ENCODE measurements at regions not wholly inside any gene's neighbourhood (a gene's known extent, or its start where the extent isn't known, plus 50 kb on each side); places are given as distances from the start of the nearest gene placed in this dataset.

DNA sequence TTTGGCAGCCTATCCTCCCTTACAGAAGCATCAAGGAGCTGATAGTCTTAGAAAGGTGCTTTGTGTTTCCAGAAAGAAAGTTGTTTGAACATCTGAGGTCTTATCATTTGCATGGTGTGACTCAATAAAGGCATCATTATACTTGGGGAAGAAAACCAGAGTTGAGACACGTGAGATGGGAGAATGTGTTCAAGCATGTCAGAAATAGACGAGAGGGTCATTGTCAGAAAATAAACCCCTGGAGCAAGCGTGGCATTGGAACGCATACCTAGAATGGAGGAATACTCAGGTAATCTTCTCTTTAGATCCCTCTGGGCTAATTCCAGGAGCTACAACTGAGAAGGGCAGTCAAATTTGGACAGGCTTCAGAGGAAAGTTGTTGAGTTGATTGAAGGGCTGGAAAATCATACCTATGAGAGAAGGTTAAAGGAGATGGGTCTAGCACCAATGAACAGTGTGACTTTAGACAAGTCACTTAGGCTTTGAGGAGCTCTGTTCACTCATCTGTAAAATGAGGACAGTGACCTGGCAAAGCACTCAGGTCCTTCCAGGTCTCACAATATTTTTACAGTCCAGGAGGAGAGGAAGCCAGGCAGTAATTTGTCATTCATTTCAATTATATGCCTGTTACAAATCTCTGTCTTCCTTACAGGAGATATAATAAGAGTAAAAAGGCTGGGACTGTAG, 101.3 kb upstream of the C1orf21 start:
- TF ChIP-seq Cebpa-rat (IDR thresholded peaks at IDR 0.05) = no peak
- no peak overlapping the region for H3K27ac ChIP-seq
- H3K4me2 ChIP-seq = no peak overlapping the region
- peaks cover 40 to 44% (median 43%) of the 10 kb centered on the region in 11 experiments for H3K9me3 ChIP-seq (replicated peaks in 1 of 11)
- H3K9ac ChIP-seq = no peak overlapping the region
- H4K20me1 ChIP-seq = no peaks in the 10 kb centered on the region
- no peaks in the 10 kb centered on the region for H3K4me1 ChIP-seq
- H3K36me3 ChIP-seq = peaks cover 0 to 6% (median 0%) of the 10 kb centered on the region in 11 experiments; a peak in 2 of 22 replicates
- H3K27me3 ChIP-seq = no peaks in the 10 kb centered on the region
- no peak overlapping the region for H3K4me3 ChIP-seq

DNA sequence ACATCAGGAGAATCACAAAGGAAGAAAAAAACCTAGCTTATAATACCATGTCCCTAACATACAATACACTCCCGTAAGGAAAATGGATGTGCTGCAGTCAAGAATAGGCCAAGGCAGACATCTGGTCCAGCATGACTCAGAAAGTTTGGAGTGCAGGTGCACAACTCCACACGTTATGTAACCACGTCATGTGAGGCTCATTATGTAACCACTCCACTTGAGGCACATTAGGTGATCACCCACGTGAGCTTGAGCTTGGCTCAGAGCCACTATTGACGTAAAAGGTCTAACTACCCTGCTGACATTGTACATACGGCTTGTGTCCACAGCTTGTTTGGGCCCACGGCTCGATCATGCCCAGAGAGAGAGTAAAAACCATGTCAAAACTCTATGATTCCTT, 99.8 kb upstream of the C1orf21 start:
- Histone ChIP-seq H3K4me3 (no peak overlapping the region), H3K4me1 (no peaks in the 10 kb centered on the region)
- no peak for TF ChIP-seq Cebpa-rat (IDR thresholded peaks at IDR 0.05)

DNA sequence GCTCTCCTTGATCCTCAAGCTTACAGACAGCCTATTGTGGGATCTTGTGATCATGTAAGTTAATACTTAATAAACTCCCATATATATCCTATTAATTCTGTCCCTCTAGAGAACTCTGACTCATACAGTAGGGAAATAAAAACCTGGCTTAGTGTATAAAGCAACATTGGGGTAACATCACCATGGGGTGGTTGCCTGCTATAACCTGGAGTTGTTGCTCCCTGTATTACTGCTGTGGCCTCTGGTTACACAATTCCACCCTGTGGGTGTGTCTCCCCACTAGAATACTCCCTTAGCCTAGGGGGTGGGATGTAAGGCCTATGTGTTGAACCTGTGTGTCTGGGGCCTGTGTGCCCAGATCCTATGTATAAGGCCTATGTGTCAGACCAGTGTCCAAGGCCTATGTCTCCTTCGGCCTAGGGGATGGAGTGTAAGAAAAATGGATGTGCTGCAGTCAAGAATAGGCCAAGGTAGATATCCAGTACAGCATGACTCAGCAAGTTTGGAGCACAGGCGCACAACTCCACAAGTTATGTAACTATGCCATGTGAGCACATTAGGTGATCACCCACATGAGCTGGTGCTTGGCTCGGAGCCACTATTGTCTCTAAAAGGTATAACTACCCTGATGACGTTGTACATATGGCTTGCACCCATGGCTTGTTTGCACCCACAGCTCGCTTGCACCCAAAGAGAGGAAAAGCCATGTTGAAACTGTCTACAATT, 96.8 kb upstream of the C1orf21 start:
- H3K27ac ChIP-seq = no peak overlapping the region
- no peak overlapping the region for H3K4me2 ChIP-seq
- peaks cover 62 to 75% (median 67%) of the 10 kb centered on the region in 11 experiments for H3K9me3 ChIP-seq (replicated peaks in 1 of 11)
- H3K4me1 ChIP-seq = no peaks in the 10 kb centered on the region
- H3K9ac ChIP-seq = no peak overlapping the region
- TF ChIP-seq Cebpa-rat (IDR thresholded peaks at IDR 0.05) = no peak
- no peaks in the 10 kb centered on the region for H4K20me1 ChIP-seq
- H3K27me3 ChIP-seq = no peaks in the 10 kb centered on the region
- peaks cover 0 to 6% (median 0%) of the 10 kb centered on the region in 11 experiments; a peak in 3 of 22 replicates for H3K36me3 ChIP-seq
- H3K4me3 ChIP-seq = no peak overlapping the region

More for the DNA sequence above, 99.8 kb upstream of the C1orf21 start:
- H3K4me2 ChIP-seq = no peak overlapping the region
- H3K27ac ChIP-seq = no peak overlapping the region
- H3K27me3 ChIP-seq = no peaks in the 10 kb centered on the region
- peaks cover 54 to 59% (median 57%) of the 10 kb centered on the region in 11 experiments for H3K9me3 ChIP-seq (replicated peaks in 1 of 11)
- H3K9ac ChIP-seq = no peak overlapping the region
- H3K36me3 ChIP-seq = peaks cover 0 to 6% (median 0%) of the 10 kb centered on the region in 11 experiments; a peak in 3 of 22 replicates
- H4K20me1 ChIP-seq = no peaks in the 10 kb centered on the region

DNA sequence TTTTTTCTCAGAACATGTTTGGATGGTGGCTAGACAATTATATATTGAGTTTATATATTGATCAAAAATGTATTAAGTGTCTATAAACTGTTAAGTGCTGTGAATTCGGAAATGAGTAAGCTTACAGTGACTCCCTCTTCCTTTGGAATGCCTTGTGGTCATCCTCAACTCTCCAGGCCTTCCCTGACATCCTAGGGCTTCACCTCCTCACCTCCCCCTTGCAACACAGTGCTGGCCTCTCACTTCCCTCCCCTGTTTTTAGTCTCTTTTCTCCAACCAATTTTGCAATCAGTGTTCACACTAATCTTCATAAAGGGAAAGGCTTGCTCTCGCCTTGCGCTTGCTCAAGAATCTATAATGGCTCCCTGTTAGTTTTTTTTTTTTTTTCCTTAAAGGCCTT, 95.1 kb upstream of the C1orf21 start:
- Histone ChIP-seq H3K9ac (no peak overlapping the region), H3K4me1 (peaks cover 5 to 8% (median 7%) of the 10 kb centered on the region in 10 experiments; a peak in 19 of 20 replicates), H4K20me1 (no peaks in the 10 kb centered on the region), H3K36me3 (peaks cover 0 to 6% (median 0%) of the 10 kb centered on the region in 11 experiments; a peak in 3 of 22 replicates), H3K4me3 (no peak overlapping the region), H3K4me2 (no peak overlapping the region), H3K27me3 (no peaks in the 10 kb centered on the region), H3K27ac (no peak overlapping the region), H3K9me3 (replicated peaks in 1 of 11) (peaks cover 59 to 70% (median 61%) of the 10 kb centered on the region in 11 experiments)
- no peak for TF ChIP-seq Cebpa-rat (IDR thresholded peaks at IDR 0.05)

DNA sequence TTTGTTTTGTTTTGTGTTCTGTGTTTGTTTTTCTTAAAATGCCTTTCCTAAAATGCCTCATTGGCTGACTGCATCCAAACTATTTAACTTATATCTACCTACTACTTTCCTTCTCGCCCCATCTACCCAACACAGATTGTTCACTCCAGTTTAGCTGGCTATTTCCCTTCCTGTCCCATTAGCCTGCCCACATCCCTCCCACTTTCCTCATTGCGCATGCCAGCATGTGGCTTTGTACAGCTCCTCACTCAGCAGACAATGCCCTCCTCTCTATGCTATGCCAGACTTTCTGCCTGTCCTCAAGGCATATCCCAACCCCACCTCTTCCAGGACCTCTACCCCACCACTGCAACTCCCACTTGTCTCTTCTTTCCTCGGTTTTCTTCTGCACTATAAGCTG, 94.7 kb upstream of the C1orf21 start:
- TF ChIP-seq Cebpa-rat (IDR thresholded peaks at IDR 0.05) = no peak
- Histone ChIP-seq H3K4me3 (no peak overlapping the region), H3K27ac (no peak overlapping the region), H3K9me3 (replicated peaks in 1 of 11) (peaks cover 55 to 66% (median 57%) of the 10 kb centered on the region in 11 experiments), H3K4me1 (peaks cover 6 to 12% (median 11%) of the 10 kb centered on the region in 10 experiments; a peak in 19 of 20 replicates), H3K27me3 (no peaks in the 10 kb centered on the region), H3K36me3 (peaks cover 0 to 6% (median 0%) of the 10 kb centered on the region in 11 experiments; a peak in 3 of 22 replicates), H4K20me1 (no peaks in the 10 kb centered on the region), H3K9ac (no peak overlapping the region), H3K4me2 (no peak overlapping the region)

DNA sequence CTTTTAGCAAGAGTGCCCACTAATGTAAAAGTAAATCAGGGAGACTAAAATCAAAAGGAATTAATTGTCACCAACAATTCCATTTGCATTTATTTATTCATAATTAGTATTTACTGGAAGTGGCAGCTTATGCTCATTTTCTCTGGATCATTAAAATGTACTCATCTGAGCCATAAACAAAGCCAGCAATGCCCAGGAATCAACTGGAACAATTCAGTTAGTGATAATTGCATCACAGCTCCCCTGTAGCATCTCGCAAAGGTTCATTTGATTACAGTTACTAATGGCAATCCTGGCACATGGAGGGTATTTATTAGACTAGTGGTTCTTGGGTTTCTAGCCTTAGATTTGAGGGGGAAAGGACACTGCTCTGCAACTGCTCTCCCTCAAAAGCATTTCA, 92.7 kb upstream of the C1orf21 start:
- H3K4me2 ChIP-seq = no peak overlapping the region
- no peaks in the 10 kb centered on the region for H3K27me3 ChIP-seq
- H3K27ac ChIP-seq = no peak overlapping the region
- H3K4me1 ChIP-seq = peaks cover 6 to 24% (median 15%) of the 10 kb centered on the region in 10 experiments; a peak in 19 of 20 replicates
- no peak overlapping the region for H3K9ac ChIP-seq
- H3K4me3 ChIP-seq = no peak overlapping the region
- H3K9me3 ChIP-seq (replicated peaks in 1 of 11) = peaks cover 36 to 46% (median 38%) of the 10 kb centered on the region in 11 experiments
- H3K36me3 ChIP-seq = peaks cover 0 to 5% (median 0%) of the 10 kb centered on the region in 11 experiments; a peak in 3 of 22 replicates
- TF ChIP-seq Cebpa-rat (IDR thresholded peaks at IDR 0.05) = no peak
- H4K20me1 ChIP-seq = no peaks in the 10 kb centered on the region

DNA sequence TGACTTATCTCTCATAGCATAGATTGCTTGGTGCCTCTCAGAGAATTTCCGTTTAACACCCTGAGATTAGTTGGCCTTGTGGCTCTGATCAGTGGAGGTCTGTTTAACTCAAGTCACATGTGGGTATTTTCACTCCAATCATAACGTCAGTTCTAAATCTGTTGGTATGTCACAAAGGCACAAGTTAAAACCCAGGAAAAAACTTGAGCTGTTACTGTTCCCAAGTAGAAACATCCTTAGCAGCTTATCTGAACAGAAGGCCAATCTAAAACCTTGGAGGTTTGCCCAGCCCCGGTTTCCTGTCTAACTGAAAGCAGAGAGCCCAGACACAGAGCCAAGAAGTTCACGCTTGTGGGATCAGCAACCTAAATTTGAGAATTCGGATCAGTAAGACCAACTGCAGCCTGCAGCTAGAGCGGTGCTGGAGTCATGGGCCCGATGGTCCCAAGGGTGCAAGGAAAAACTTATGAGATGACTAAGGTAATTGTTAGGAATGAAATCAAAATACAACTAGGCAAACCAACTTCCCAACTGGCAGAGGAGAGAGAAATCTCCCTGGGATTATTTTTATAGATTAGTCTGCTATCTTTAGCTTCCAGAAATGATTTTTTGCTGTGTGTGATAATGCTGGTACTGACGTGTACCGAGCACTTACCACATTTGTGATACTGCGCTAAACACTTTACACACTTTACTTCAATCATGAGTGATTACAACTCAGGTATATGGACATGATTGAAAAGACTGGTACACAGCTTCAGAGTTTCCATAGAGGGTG, 90.2 kb upstream of the C1orf21 start:
- Histone ChIP-seq H3K4me2 (peak overlapping the region; percentile 23 to 58 (median 40); a peak in 19 of 22 replicates), H3K4me3 (no peak overlapping the region), H3K4me1 (peaks cover 6 to 25% (median 15%) of the 10 kb centered on the region in 10 experiments; a peak in 19 of 20 replicates), H3K9ac (no peak overlapping the region; a peak in 1 of 22 replicates), H3K27me3 (no peaks in the 10 kb centered on the region), H3K36me3 (no peaks in the 10 kb centered on the region), H3K9me3 (replicated peaks in 1 of 11) (peaks cover 11 to 21% (median 12%) of the 10 kb centered on the region in 11 experiments), H3K27ac (peak overlapping the region in 1 of 11 experiments; percentile 2; a peak in 1 of 22 replicates), H4K20me1 (no peaks in the 10 kb centered on the region)
- TF ChIP-seq Cebpa-rat (IDR thresholded peaks at IDR 0.05) = no peak

DNA sequence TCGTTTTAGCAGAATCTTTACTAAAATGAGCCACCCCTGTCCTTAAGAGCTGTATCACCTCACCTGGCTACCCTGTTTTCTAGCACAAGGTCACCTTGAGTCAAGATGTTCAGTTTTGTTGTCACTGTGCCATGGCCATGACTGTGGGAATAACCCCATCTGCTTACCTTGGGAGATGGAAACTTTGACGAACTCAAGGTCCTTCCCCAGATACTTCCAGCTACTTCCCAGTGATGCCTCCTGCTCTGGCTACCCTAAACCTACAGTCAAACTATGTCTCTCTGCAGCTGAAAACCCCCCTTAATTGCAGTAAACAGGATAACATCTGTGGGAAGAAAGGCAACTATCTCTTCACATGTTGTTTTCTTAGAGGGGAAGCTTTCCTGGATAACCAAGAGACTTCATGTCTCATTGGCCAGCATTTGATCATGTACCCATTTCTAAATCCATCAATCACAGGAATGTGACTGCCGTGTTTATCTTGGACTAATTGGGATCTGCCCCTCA, 89.5 kb upstream of the C1orf21 start:
- H3K4me2 ChIP-seq = peak overlapping the region in 9 of 11 experiments; percentile 23 to 58 (median 43); a peak in 13 of 22 replicates
- no peaks in the 10 kb centered on the region for H4K20me1 ChIP-seq
- no peak overlapping the region for H3K27ac ChIP-seq
- peaks cover 4 to 14% (median 6%) of the 10 kb centered on the region in 11 experiments; a peak in 21 of 22 replicates for H3K9me3 ChIP-seq (replicated peaks in 1 of 11)
- TF ChIP-seq Cebpa-rat (IDR thresholded peaks at IDR 0.05) = no peak
- peaks cover 6 to 25% (median 15%) of the 10 kb centered on the region in 10 experiments; a peak in 19 of 20 replicates for H3K4me1 ChIP-seq
- H3K4me3 ChIP-seq = no peak overlapping the region
- no peaks in the 10 kb centered on the region for H3K27me3 ChIP-seq
- no peaks in the 10 kb centered on the region for H3K36me3 ChIP-seq
- no peak overlapping the region for H3K9ac ChIP-seq

Measured in BLaER1 treated with 17β-estradiol and CSF1 and Interleukin-3, amounts not matched to agents 10 nM and 100 nM (cell line).